Endothelial cell of umbilical vein (primary cell): ENCODE measurements at regions not wholly inside any gene's neighbourhood (a gene's known extent, or its start where the extent isn't known, plus 50 kb on each side); places are given as distances from the start of the nearest gene placed in this dataset.

Experiments
- BruUV-seq: library from RNA; stranded (reverse); fragments of 400-500 nt; replicated peaks from 2 replicates; lab custom pipeline; 2021; lab: Mats Ljungman, UMichigan
- CTCF ChIA-PET: fragments of 300-600, 350-600 bp; sonication (Branson Sonifier 250); formaldehyde crosslinking; loops from one replicate; lab custom pipeline; 2021; ENCODE audit warnings: antibody characterized with exemption, inconsistent platforms; lab: Charles Lee
- POLR2A ChIA-PET: fragments of 300-600, 350-600 bp; sonication (Branson Sonifier 250); formaldehyde crosslinking; loops from one replicate; lab custom pipeline; 2021; ENCODE audit warnings: antibody characterized with exemption, inconsistent platforms; lab: Charles Lee
- DNase-seq: peaks from one replicate; pipeline ENCODE4 v3.0.0-alpha.2; 2011; ENCODE audit warnings: low read depth, low spot score
- FAIRE-seq: peaks from 2 replicates; lab custom pipeline; 2011; peaks lifted over from hg19 to GRCh38; lab: Jason Lieb, UNC
- H2AFZ ChIP-seq: 2 replicates; pipeline ENCODE4 v1.6.0; 2012; ENCODE audit warnings: low read depth, low read length, control low read depth, inconsistent platforms
- H3K27ac ChIP-seq: 2 replicates; pipeline ENCODE4 v1.5.1; 2011; ENCODE audit warnings: low read depth, mild to moderate bottlenecking, control low read depth, low read length, moderate library complexity; ENCODE audit not compliant: insufficient read depth
- H3K27me3 ChIP-seq, 2 experiments: 2 replicates each; pipeline versions ENCODE4 v1.6.0 to v1.6.1; 2011; ENCODE audit warnings: low read length in 2 of 2, mixed read lengths in 1 of 2; ENCODE audit not compliant: control insufficient read depth in 2 of 2, insufficient read depth in 2 of 2
- H3K36me3 ChIP-seq, 2 experiments: 2 replicates in 1 of 2; 3 replicates in 1 of 2; pipeline ENCODE4 v1.5.1; 2011; ENCODE audit warnings: low read length in 2 of 2, mild to moderate bottlenecking in 1 of 2, moderate library complexity in 1 of 2; ENCODE audit not compliant: control insufficient read depth in 2 of 2, insufficient read depth in 2 of 2; ENCODE audit errors: extremely low read depth in 1 of 2
- H3K4me1 ChIP-seq: 3 replicates; pipeline ENCODE4 v1.5.1; 2011; ENCODE audit warnings: mild to moderate bottlenecking, low read length; ENCODE audit not compliant: control insufficient read depth, insufficient read depth; ENCODE audit errors: extremely low read depth
- H3K4me2 ChIP-seq: 2 replicates; pipeline ENCODE4 v1.6.1; 2011; ENCODE audit warnings: low read length, control low read depth, mixed read lengths; ENCODE audit not compliant: insufficient read depth
- H3K4me3 ChIP-seq, 3 experiments: fragments of 200-600 bp in 1 of 3; sonication (generic), shearing (Covaris generic) in 1 of 3; replicated peaks in 1 of 3; 2 replicates each; pipeline ENCODE4 v1.5.1; 2011 to 2016; ENCODE audit warnings: control low read depth in 3 of 3, low read length in 3 of 3, mild to moderate bottlenecking in 2 of 3, inconsistent platforms in 1 of 3, low read depth in 1 of 3, moderate library complexity in 1 of 3; ENCODE audit not compliant: insufficient read depth in 1 of 3
- H3K79me2 ChIP-seq: 2 replicates; pipeline ENCODE4 v1.6.0; 2012; ENCODE audit warnings: low read length, inconsistent platforms; ENCODE audit not compliant: control insufficient read depth, insufficient read depth
- H3K9ac ChIP-seq: replicated peaks from 2 replicates; pipeline ENCODE3; 2011; ENCODE audit warnings: low read length, control low read depth; ENCODE audit not compliant: insufficient read depth; ENCODE audit errors: extremely low read depth
- H3K9me1 ChIP-seq: replicated peaks from 3 replicates; pipeline ENCODE4 v1.6.0; 2011; ENCODE audit warnings: mild to moderate bottlenecking, low read length; ENCODE audit not compliant: control insufficient read depth, insufficient read depth; ENCODE audit errors: extremely low read depth
- H3K9me3 ChIP-seq: replicated peaks from 2 replicates; pipeline ENCODE4 v1.5.1; 2012; ENCODE audit warnings: low read length, inconsistent platforms; ENCODE audit not compliant: control insufficient read depth, insufficient read depth
- H4K20me1 ChIP-seq: replicated peaks from 2 replicates; pipeline ENCODE3; 2011; ENCODE audit warnings: mild to moderate bottlenecking, low read length; ENCODE audit not compliant: control insufficient read depth, insufficient read depth; ENCODE audit errors: extremely low read depth
- CTCF ChIP-seq, 2 donors: IDR thresholded peaks; 1 replicate in 1 of 2; 2 replicates in 1 of 2; pipeline ENCODE4 v1.5.1; 2011; ENCODE audit warnings: low read length in 2 of 2, mild to moderate bottlenecking in 2 of 2, moderate library complexity in 2 of 2, control low read depth in 1 of 2, inconsistent platforms in 1 of 2, low read depth in 1 of 2; ENCODE audit not compliant: insufficient read depth in 1 of 2; ENCODE audit errors: extremely low read depth in 1 of 2
- EZH2 ChIP-seq: IDR thresholded peaks from 2 replicates; pipeline ENCODE4 v1.6.1; 2012; ENCODE audit warnings: borderline replicate concordance, low read depth, mild to moderate bottlenecking, moderate library complexity, low read length, inconsistent platforms; ENCODE audit not compliant: severe bottlenecking
- FOS ChIP-seq: IDR thresholded peaks from 2 replicates; pipeline ENCODE4 v1.6.1; 2011; ENCODE audit warnings: mild to moderate bottlenecking, low read length, moderate library complexity, borderline replicate concordance; ENCODE audit not compliant: insufficient read depth
- GATA2 ChIP-seq: IDR thresholded peaks from 2 replicates; pipeline ENCODE4 v1.7.0; 2011; ENCODE audit warnings: low read depth, mild to moderate bottlenecking, moderate library complexity, mixed read lengths, low read length; ENCODE audit not compliant: insufficient read length, insufficient read depth
- JUN ChIP-seq: IDR thresholded peaks from 2 replicates; pipeline ENCODE4 v1.6.1; 2011; ENCODE audit warnings: borderline replicate concordance, low read depth; ENCODE audit not compliant: insufficient read length, insufficient read depth
- MAX ChIP-seq: IDR thresholded peaks from 2 replicates; pipeline ENCODE4 v1.6.1; 2011; ENCODE audit not compliant: insufficient read depth, insufficient read length
- MYC ChIP-seq: IDR thresholded peaks from one replicate; pipeline ENCODE4 v1.6.1; 2011; ENCODE audit warnings: mild to moderate bottlenecking, low read depth, low read length
- POLR2A ChIP-seq: IDR thresholded peaks from 2 replicates; pipeline ENCODE4 v1.6.1; 2012; ENCODE audit warnings: low read depth, mild to moderate bottlenecking, control low read depth, low read length
- POLR2AphosphoS5 ChIP-seq: IDR thresholded peaks from 2 replicates; pipeline ENCODE4 v1.6.1; 2012; ENCODE audit warnings: low read depth, mild to moderate bottlenecking, control low read depth, low read length, moderate library complexity; ENCODE audit not compliant: insufficient read depth
- dilution Hi-C: fragments of 300-500 bp; cut with MboI; formaldehyde crosslinking; loops from one replicate; pipeline ENCODE4 v1.15.0; 2019; ENCODE audit warnings: low sequenced_read_pairs; ENCODE audit not compliant: extremely low pct_ligation_motif_present
- intact Hi-C: fragments of 100-400 bp; cut with micrococcal nuclease; formaldehyde crosslinking; loops from one replicate; pipeline ENCODE4 v1.10.0; 2022

DNA sequence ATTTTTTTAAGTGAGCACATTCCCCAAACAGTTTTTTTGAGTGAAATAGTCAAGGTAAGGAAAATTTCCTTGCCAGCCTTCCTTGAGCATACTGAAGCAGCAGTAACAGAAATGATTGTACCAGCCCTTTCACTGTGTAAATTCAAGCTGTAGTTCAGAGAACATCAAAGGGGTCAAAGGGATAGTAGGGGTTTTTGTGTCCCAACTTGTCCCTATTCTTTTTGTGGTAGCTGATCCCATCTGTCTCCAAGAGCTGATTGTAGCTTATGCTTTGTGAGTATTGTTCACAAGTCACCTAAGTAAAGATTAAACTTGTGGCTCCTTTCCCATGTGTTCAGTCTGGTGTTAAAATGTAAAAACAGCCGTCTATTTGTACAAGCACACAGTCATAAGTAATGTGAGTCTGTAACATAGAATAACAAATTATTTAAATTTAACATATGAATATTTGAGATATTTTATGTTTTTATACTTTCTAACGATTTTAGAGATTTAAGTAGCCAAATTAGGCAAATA is 185.0 kb downstream of the CENPW start:
- no TSS peak for BruUV-seq
- Histone ChIP-seq H2AFZ (no peak overlapping the region), H3K27ac (no peak overlapping the region), H3K9ac (no peak overlapping the region), H4K20me1 (no peaks in the 10 kb centered on the region), H3K9me3 (no peaks in the 10 kb centered on the region), H3K9me1 (no peaks in the 10 kb centered on the region), H3K79me2 (no peaks in the 10 kb centered on the region), H3K4me2 (no peak overlapping the region), H3K4me3 (no peak overlapping the region), H3K27me3 (no peaks in the 10 kb centered on the region), H3K36me3 (no peaks in the 10 kb centered on the region), H3K4me1 (no peaks in the 10 kb centered on the region)
- POLR2A ChIA-PET: no interaction called here
- DNase-seq (no peak), FAIRE-seq (no peak)
- intact Hi-C loops: no loop called here
- CTCF ChIA-PET: no interaction called here
- dilution Hi-C loops: no loop called here
- no peak for TF ChIP-seq POLR2AphosphoS5
- no peak for TF ChIP-seq GATA2
- no peak for TF ChIP-seq EZH2

- Histone ChIP-seq H3K27ac (no peak overlapping the region), H3K9me1 (no peaks in the 10 kb centered on the region), H3K79me2 (no peaks in the 10 kb centered on the region), H3K4me2 (no peak overlapping the region), H3K36me3 (no peaks in the 10 kb centered on the region), H4K20me1 (no peaks in the 10 kb centered on the region), H3K9ac (no peak overlapping the region), H3K9me3 (no peaks in the 10 kb centered on the region), H2AFZ (no peak overlapping the region), H3K4me3 (no peak overlapping the region), H3K4me1 (peaks cover 2% of the 10 kb centered on the region), H3K27me3 (no peaks in the 10 kb centered on the region)
- ChIA-PET CTCF (interaction anchor here (1.2 kb wide), 1 partner anchor 24 kb away, joined by 3 read pairs; no protein-coding TSS in a partner anchor), POLR2A (no interaction called here)
- intact Hi-C loops: no loop called here
- no TSS peak for BruUV-seq
- DNase-seq: no peak
- dilution Hi-C loops: no loop called here
- TF ChIP-seq CTCF (IDR thresholded peaks at IDR 0.05; ENCODE audit: extremely low read depth in 1 of 2, insufficient read depth in 1 of 2, low read depth in 1 of 2, low read length in 2 of 2) (no peak), POLR2A (no peak), JUN (no peak), MYC (no peak), MAX (no peak), GATA2 (no peak), EZH2 (no peak), FOS (no peak), POLR2AphosphoS5 (no peak)
- FAIRE-seq: no peak
Measured at GRCh38 chr6:126526547-126526946, 186.6 kb downstream of the CENPW start.
